ENCODE measurements at regions not wholly inside any gene's neighbourhood (a gene's known extent, or its start where the extent isn't known, plus 50 kb on each side); places are given as distances from the start of the nearest gene placed in this dataset.

GRCh38 chr5:87150630-87151029 is 117.1 kb upstream of the RASA1 start:
- Histone ChIP-seq H3K4me2 (ENCODE audit: insufficient read depth, low read length) (no peak overlapping the region), H2AFZ (ENCODE audit: low read depth, low read length) (no peak overlapping the region), H3K79me2 (ENCODE audit: control insufficient read depth, insufficient read depth, low read length) (no peaks in the 10 kb centered on the region), H3K36me3 (ENCODE audit: control insufficient read depth in 2 of 2, extremely low read depth in 1 of 2, insufficient read depth in 2 of 2, low read length in 2 of 2) (no peaks in the 10 kb centered on the region), H3K27ac (ENCODE audit: insufficient read depth, low read depth, low read length) (peak overlapping the region; percentile 82), H3K9me1 (replicated peaks; ENCODE audit: control insufficient read depth, extremely low read depth, insufficient read depth, low read length) (no peaks in the 10 kb centered on the region), H3K27me3 (ENCODE audit: control insufficient read depth in 2 of 2, insufficient read depth in 2 of 2, low read length in 2 of 2) (no peaks in the 10 kb centered on the region), H3K4me3 (replicated peaks in 1 of 3; ENCODE audit: insufficient read depth in 1 of 3, low read depth in 1 of 3, low read length in 3 of 3) (no peak overlapping the region), H3K9ac (replicated peaks; ENCODE audit: extremely low read depth, insufficient read depth, low read length) (no peak overlapping the region), H3K9me3 (replicated peaks; ENCODE audit: control insufficient read depth, insufficient read depth, low read length) (no peaks in the 10 kb centered on the region), H3K4me1 (ENCODE audit: control insufficient read depth, extremely low read depth, insufficient read depth, low read length) (peaks cover 31% of the 10 kb centered on the region), H4K20me1 (replicated peaks; ENCODE audit: control insufficient read depth, extremely low read depth, insufficient read depth, low read length) (no peaks in the 10 kb centered on the region)
- TF ChIP-seq FOS (IDR thresholded peaks at IDR 0.05; ENCODE audit: borderline replicate concordance, insufficient read depth, low read length) (no peak), JUN (IDR thresholded peaks at IDR 0.05; ENCODE audit: borderline replicate concordance, insufficient read depth, insufficient read length, low read depth) (no peak), CTCF (IDR thresholded peaks at IDR 0.05; ENCODE audit: extremely low read depth in 1 of 2, insufficient read depth in 1 of 2, low read depth in 1 of 2, low read length in 2 of 2) (no peak), MYC (IDR thresholded peaks at IDR 0.05; ENCODE audit: low read depth, low read length) (no peak), EZH2 (IDR thresholded peaks at IDR 0.05; ENCODE audit: borderline replicate concordance, low read depth, low read length, severe bottlenecking) (no peak), POLR2AphosphoS5 (IDR thresholded peaks at IDR 0.05; ENCODE audit: insufficient read depth, low read depth, low read length) (no peak), POLR2A (IDR thresholded peaks at IDR 0.05; ENCODE audit: low read depth, low read length) (no peak), GATA2 (IDR thresholded peaks at IDR 0.05; ENCODE audit: insufficient read depth, insufficient read length, low read depth, low read length) (no peak)
- TF ChIP-seq, protein P1, sequence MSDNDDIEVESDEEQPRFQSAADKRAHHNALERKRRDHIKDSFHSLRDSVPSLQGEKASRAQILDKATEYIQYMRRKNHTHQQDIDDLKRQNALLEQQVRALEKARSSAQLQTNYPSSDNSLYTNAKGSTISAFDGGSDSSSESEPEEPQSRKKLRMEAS (IDR thresholded peaks at IDR 0.05; ENCODE audit: insufficient read depth, insufficient read length): no peak
- BruUV-seq (replicated peaks): no TSS peak
- no peak for DNase-seq (ENCODE audit: low read depth, low spot score)
- ChIA-PET CTCF (interaction anchor here (1.3 to 2.4 kb wide), 8 partner anchors 10 to 249 kb away, joined by 3 to 24 read pairs (median 8); partner anchors contain the start of gene RASA1), POLR2A (interaction anchor here (1.1 kb wide), 1 partner anchor 29 kb away, joined by 3 read pairs; no protein-coding TSS in a partner anchor)
- dilution Hi-C loops (cut with MboI; ENCODE audit: extremely low pct_ligation_motif_present, low sequenced_read_pairs): no loop called here
- FAIRE-seq: no peak
- intact Hi-C loops (cut with micrococcal nuclease): loop anchor here (1.0 to 5.0 kb wide), 5 partner anchors 29 to 242 kb away; partner anchors contain the start of gene RASA1
